ENCODE measurements at regions not wholly inside any gene's neighbourhood (a gene's known extent, or its start where the extent isn't known, plus 50 kb on each side); places are given as distances from the start of the nearest gene placed in this dataset.

DNA sequence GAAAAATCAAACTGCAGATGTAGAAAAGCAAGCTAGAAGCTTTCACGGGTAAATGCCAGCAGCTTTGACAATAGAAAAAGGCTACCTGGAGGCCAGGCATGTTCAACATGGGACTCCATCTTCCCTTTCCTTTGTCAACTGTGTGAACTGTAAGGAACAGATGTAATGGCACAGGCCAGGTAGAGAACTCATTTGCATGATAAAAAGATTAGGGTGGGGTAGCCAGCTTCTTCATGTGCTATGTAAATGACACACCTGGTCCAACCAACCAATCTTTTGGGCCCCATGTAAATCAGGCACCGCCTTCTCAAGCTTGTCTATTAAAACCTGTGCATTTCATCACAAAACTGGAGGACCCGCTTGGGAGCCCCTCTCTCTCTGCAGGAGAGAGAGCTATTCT lies 686.5 kb upstream of the GOLIM4 start:
- TF ChIP-seq POLR2A (IDR thresholded peaks at IDR 0.05; ENCODE audit: low read depth, low read length) (no peak), CTCF (conservative IDR thresholded peaks at IDR 0.05; ENCODE audit: low read depth, low read length) (no peak), RAD21 (IDR thresholded peaks at IDR 0.05; ENCODE audit: low read length) (no peak), CEBPB (IDR thresholded peaks at IDR 0.05; ENCODE audit: low read depth, low read length) (no peak), MXI1 (IDR thresholded peaks at IDR 0.05; ENCODE audit: borderline replicate concordance, low read depth, low read length) (no peak), BHLHE40 (IDR thresholded peaks at IDR 0.05; ENCODE audit: low read depth, low read length) (no peak), RFX5 (IDR thresholded peaks at IDR 0.05; ENCODE audit: low read depth, low read length) (no peak), CHD1 (IDR thresholded peaks at IDR 0.05; ENCODE audit: low read depth, low read length) (no peak), SMC3 (IDR thresholded peaks at IDR 0.05; ENCODE audit: low read depth, low read length) (no peak)
